HCT116 (cell line): ENCODE measurements at regions not wholly inside any gene's neighbourhood (a gene's known extent, or its start where the extent isn't known, plus 50 kb on each side); places are given as distances from the start of the nearest gene placed in this dataset.

ENCODE experiments used
- ATAC-seq: fragments of 200-7000 bp; cut with Tn5 transposase; 2 replicates; pipeline ENCODE4 v1.9.1; 2020; ENCODE audit warnings: mild to moderate bottlenecking, moderate library complexity
- BruUV-seq: library from RNA; stranded (reverse); fragments of 400-500 nt; replicated peaks from 2 replicates; lab custom pipeline; 2021; lab: Mats Ljungman, UMichigan
- CTCF ChIA-PET: fragments of 300-600 bp; sonication (Branson Sonifier 250); formaldehyde crosslinking; loops from one replicate; lab custom pipeline; 2021; ENCODE audit warnings: antibody characterized with exemption; lab: Charles Lee
- POLR2A ChIA-PET: fragments of 300-600, 350-600 bp; sonication (Branson Sonifier 250); formaldehyde crosslinking; loops from one replicate; lab custom pipeline; 2021; ENCODE audit warnings: antibody characterized with exemption; lab: Charles Lee
- RAD21 ChIA-PET, 2 experiments: fragments of 300-600 bp; sonication (Branson Sonifier 250); formaldehyde crosslinking; loops; one replicate each; lab custom pipeline; 2023; ENCODE audit warnings: low total read pairs in 2 of 2; ENCODE audit not compliant: uncharacterized antibody in 2 of 2, unreplicated experiment in 2 of 2, low non-redundant PET in 1 of 2; lab: Charles Lee
- DNase-seq: peaks from one replicate; pipeline ENCODE4 v3.0.0-alpha.2; 2010; ENCODE audit warnings: low read depth, low spot score
- H2AFZ ChIP-seq: fragments of 200-600 bp; shearing (Covaris generic), sonication (generic); 2 replicates; pipeline ENCODE4 v1.6.1; 2017; ENCODE audit warnings: low read depth, mixed run types, mixed read lengths, antibody characterized with exemption, low read length; ENCODE audit not compliant: poor library complexity, severe bottlenecking
- H3K27ac ChIP-seq: 2 replicates; pipeline ENCODE4 v1.5.1; 2012; ENCODE audit warnings: low read depth, low read length
- H3K27me3 ChIP-seq: fragments of 200-600 bp; sonication (generic); 2 replicates; pipeline ENCODE4 v1.6.1; 2016; ENCODE audit warnings: mixed run types, low read length, mixed read lengths; ENCODE audit not compliant: insufficient read depth
- H3K36me3 ChIP-seq, 2 experiments: fragments of 200-500 bp in 1 of 2; fragments of 200-600 bp in 1 of 2; sonication (Bioruptor generic) in 1 of 2; sonication (generic) in 1 of 2; 2 replicates each; pipeline versions ENCODE4 v1.5.1 to v1.6.1; 2014 to 2016; ENCODE audit warnings: low read length in 2 of 2, inconsistent platforms in 1 of 2, mixed read lengths in 1 of 2, mixed run types in 1 of 2; ENCODE audit not compliant: insufficient read depth in 2 of 2, control insufficient read depth in 1 of 2
- H3K4me1 ChIP-seq, 2 experiments: fragments of 200-600 bp in 1 of 2; sonication (generic) in 1 of 2; 2 replicates each; pipeline versions ENCODE4 v1.5.1 to v1.6.1; 2012 to 2017; ENCODE audit warnings: low read length in 2 of 2, inconsistent platforms in 1 of 2, mild to moderate bottlenecking in 1 of 2, mixed read lengths in 1 of 2, mixed run types in 1 of 2, moderate library complexity in 1 of 2; ENCODE audit not compliant: insufficient read depth in 2 of 2, control insufficient read depth in 1 of 2
- H3K4me2 ChIP-seq: fragments of 200-600 bp; sonication (generic); 2 replicates; pipeline ENCODE4 v1.6.1; 2017; ENCODE audit warnings: mixed run types, low read length, mixed read lengths
- H3K4me3 ChIP-seq, 2 experiments: fragments of 200-600 bp in 1 of 2; sonication (generic) in 1 of 2; replicated peaks in 1 of 2; 2 replicates each; pipeline ENCODE4 v1.5.1; 2011 to 2016; ENCODE audit warnings: low read length in 2 of 2, control low read depth in 1 of 2, low read depth in 1 of 2, mild to moderate bottlenecking in 1 of 2, mixed read lengths in 1 of 2, mixed run types in 1 of 2
- H3K79me2 ChIP-seq: fragments of 200-600 bp; sonication (generic); 2 replicates; pipeline ENCODE4 v1.6.1; 2017; ENCODE audit warnings: mild to moderate bottlenecking, mixed run types, low read length, moderate library complexity, mixed read lengths; ENCODE audit not compliant: insufficient read depth
- H3K9ac ChIP-seq: fragments of 200-600 bp; sonication (generic); 2 replicates; pipeline ENCODE4 v1.6.1; 2016; ENCODE audit warnings: low read length, mixed read lengths
- H3K9me2 ChIP-seq: fragments of 200-600 bp; sonication (generic), shearing (Covaris generic); 2 replicates; pipeline ENCODE4 v1.6.1; 2017; ENCODE audit warnings: mixed run types, mild to moderate bottlenecking, moderate library complexity; ENCODE audit not compliant: insufficient read depth
- H3K9me3 ChIP-seq, 2 experiments: fragments of 200-500 bp in 1 of 2; fragments of 200-600 bp in 1 of 2; sonication (Bioruptor generic) in 1 of 2; sonication (generic) in 1 of 2; 2 replicates each; pipeline ENCODE4 v1.6.1; 2014 to 2017; ENCODE audit warnings: low read length in 2 of 2, mixed read lengths in 2 of 2, inconsistent platforms in 1 of 2, low read depth in 1 of 2, mild to moderate bottlenecking in 1 of 2, mixed run types in 1 of 2, moderate library complexity in 1 of 2; ENCODE audit not compliant: control insufficient read depth in 1 of 2, insufficient read depth in 1 of 2
- H4K20me1 ChIP-seq: fragments of 200-600 bp; sonication (generic), shearing (Covaris generic); 2 replicates; pipeline ENCODE4 v1.6.1; 2017; ENCODE audit warnings: mixed run types, mild to moderate bottlenecking, moderate library complexity; ENCODE audit not compliant: insufficient read depth
- ATF3 ChIP-seq: IDR thresholded peaks from 2 replicates; pipeline ENCODE4 v1.6.1; 2012
- CBX3 ChIP-seq: IDR thresholded peaks from 2 replicates; pipeline ENCODE4 v1.6.1; 2012; ENCODE audit warnings: low read depth
- EZH2 ChIP-seq: fragments of 200-600 bp; sonication (generic); IDR thresholded peaks from 2 replicates; pipeline ENCODE4 v1.6.1; 2017; ENCODE audit warnings: antibody characterized with exemption, mixed run types
- FOSL1 ChIP-seq: IDR thresholded peaks from 2 replicates; pipeline ENCODE4 v1.6.1; 2012; ENCODE audit warnings: low read depth
- MAX ChIP-seq: IDR thresholded peaks from 2 replicates; pipeline ENCODE4 v1.6.1; 2012
- SIN3A ChIP-seq: IDR thresholded peaks from 2 replicates; pipeline ENCODE4 v1.6.1; 2012; ENCODE audit warnings: low read depth
- ZFX ChIP-seq: fragments of 450-650 bp; IDR thresholded peaks from 2 replicates; pipeline ENCODE4 v1.6.1; 2017
- intact Hi-C: fragments of 100-400 bp; cut with micrococcal nuclease; formaldehyde crosslinking; loops from 2 replicates; pipeline ENCODE4 v1.10.0; 2022

- no peaks in the 10 kb centered on the region for H4K20me1 ChIP-seq
- BruUV-seq, result no TSS peak
- CTCF ChIA-PET, result no interaction called here
- no peak overlapping the region for H2AFZ ChIP-seq
- H3K4me1 ChIP-seq, result no peaks in the 10 kb centered on the region
- no peaks in the 10 kb centered on the region for H3K9me2 ChIP-seq
- H3K4me3 ChIP-seq, result no peak overlapping the region
- DNase-seq (no peak), ATAC-seq (no peak)
- no peaks in the 10 kb centered on the region for H3K79me2 ChIP-seq
- no peaks in the 10 kb centered on the region for H3K27me3 ChIP-seq
- intact Hi-C loops, result no loop called here
- no peak for TF ChIP-seq SIN3A
- no peak for TF ChIP-seq ATF3
- TF ChIP-seq CBX3, result no peak
- no peak for TF ChIP-seq MAX
- TF ChIP-seq EZH2, result no peak
- TF ChIP-seq, all 23 proteins: peak for 0
- ChIA-PET RAD21 (no interaction called here), POLR2A (no interaction called here)
- H3K4me2 ChIP-seq, result no peak overlapping the region
- no peak overlapping the region for H3K9ac ChIP-seq
- H3K27ac ChIP-seq, result no peak overlapping the region
- H3K36me3 ChIP-seq, result no peaks in the 10 kb centered on the region
- peaks cover 8 to 33% of the 10 kb centered on the region in 2 experiments; a peak in 2 of 4 replicates for H3K9me3 ChIP-seq
These were observed 823.2 kb downstream of the DHX35 start for GRCh38 chr20:39785252-39785917.

- TF ChIP-seq ZFX (no peak), FOSL1 (no peak)
- H3K27ac ChIP-seq, result no peak overlapping the region
These were observed 822.5 kb downstream of the DHX35 start for GRCh38 chr20:39784693-39785092.

More at GRCh38 chr20:39784693-39785092, 822.5 kb downstream of the DHX35 start:
- H2AFZ ChIP-seq, result no peak overlapping the region
- H3K4me1 ChIP-seq, result no peaks in the 10 kb centered on the region
- H3K9me2 ChIP-seq, result no peaks in the 10 kb centered on the region
- no peak for ATAC-seq
- H3K27me3 ChIP-seq, result no peaks in the 10 kb centered on the region
- H3K79me2 ChIP-seq, result no peaks in the 10 kb centered on the region
- ChIA-PET POLR2A (no interaction called here), RAD21 (no interaction called here), CTCF (no interaction called here)
- BruUV-seq, result no TSS peak
- H3K4me3 ChIP-seq, result no peak overlapping the region
- no peak overlapping the region for H3K4me2 ChIP-seq
- no peaks in the 10 kb centered on the region for H4K20me1 ChIP-seq
- intact Hi-C loops, result no loop called here
- no peak overlapping the region for H3K9ac ChIP-seq
- no peak for DNase-seq
- no peaks in the 10 kb centered on the region for H3K36me3 ChIP-seq
- H3K9me3 ChIP-seq, result peaks cover 8 to 33% of the 10 kb centered on the region in 2 experiments; a peak in 2 of 4 replicates
